Effector memory CD4-positive, alpha-beta T cell (primary cell): ENCODE measurements at regions not wholly inside any gene's neighbourhood (a gene's known extent, or its start where the extent isn't known, plus 50 kb on each side); places are given as distances from the start of the nearest gene placed in this dataset.

ENCODE experiments used
- DNase-seq, 3 donors: peaks; one replicate each; pipeline ENCODE4 v3.0.0-alpha.2; 2020
- H3K27ac ChIP-seq: 2 replicates; pipeline ENCODE4 v1.7.0; 2013; ENCODE audit warnings: mild to moderate bottlenecking, low read length, moderate library complexity; ENCODE audit not compliant: insufficient read depth, poor library complexity, severe bottlenecking
- H3K27me3 ChIP-seq: replicated peaks from 2 replicates; pipeline ENCODE4 v1.7.0; 2013; ENCODE audit warnings: mild to moderate bottlenecking, low read length; ENCODE audit not compliant: insufficient read depth, control insufficient read depth, poor library complexity, severe bottlenecking
- H3K36me3 ChIP-seq: 2 replicates; pipeline ENCODE4 v1.7.0; 2013; ENCODE audit warnings: mild to moderate bottlenecking, low read length, moderate library complexity; ENCODE audit not compliant: control insufficient read depth, insufficient read depth
- H3K4me1 ChIP-seq: 2 replicates; pipeline ENCODE4 v1.7.0; 2013; ENCODE audit warnings: low read length, mild to moderate bottlenecking; ENCODE audit not compliant: control insufficient read depth, insufficient read depth, poor library complexity, severe bottlenecking
- H3K4me3 ChIP-seq: 2 replicates; pipeline ENCODE4 v1.7.0; 2013; ENCODE audit warnings: low read length, low read depth, mild to moderate bottlenecking; ENCODE audit not compliant: insufficient read depth, poor library complexity, severe bottlenecking
- H3K9me3 ChIP-seq: 2 replicates; pipeline ENCODE4 v1.7.0; 2013; ENCODE audit warnings: mild to moderate bottlenecking, low read length, moderate library complexity; ENCODE audit not compliant: control insufficient read depth

DNA sequence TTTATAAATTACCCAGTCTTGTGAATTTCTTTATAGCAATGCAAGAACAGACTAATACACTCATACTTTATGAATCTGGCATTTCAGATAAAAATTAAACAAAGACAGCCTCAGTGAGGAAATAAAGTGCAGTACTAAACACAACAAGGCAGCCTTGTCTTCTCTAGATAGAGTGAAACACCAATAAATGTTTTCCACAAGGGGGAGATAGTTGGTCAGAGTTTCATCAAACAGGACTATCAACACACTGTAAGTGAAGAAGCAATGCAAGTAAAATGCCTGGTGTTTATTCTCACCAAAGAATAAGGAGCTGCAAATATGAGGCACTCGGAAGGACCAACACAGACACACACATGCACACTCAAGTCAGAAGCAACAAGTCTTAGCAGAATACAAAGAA is 62.8 kb downstream of the FAM9B start:
- Histone ChIP-seq H3K4me1 (no peaks in the 10 kb centered on the region), H3K9me3 (no peaks in the 10 kb centered on the region), H3K27ac (no peak overlapping the region), H3K4me3 (no peak overlapping the region), H3K27me3 (no peaks in the 10 kb centered on the region), H3K36me3 (no peaks in the 10 kb centered on the region)
- no peak for DNase-seq

DNA sequence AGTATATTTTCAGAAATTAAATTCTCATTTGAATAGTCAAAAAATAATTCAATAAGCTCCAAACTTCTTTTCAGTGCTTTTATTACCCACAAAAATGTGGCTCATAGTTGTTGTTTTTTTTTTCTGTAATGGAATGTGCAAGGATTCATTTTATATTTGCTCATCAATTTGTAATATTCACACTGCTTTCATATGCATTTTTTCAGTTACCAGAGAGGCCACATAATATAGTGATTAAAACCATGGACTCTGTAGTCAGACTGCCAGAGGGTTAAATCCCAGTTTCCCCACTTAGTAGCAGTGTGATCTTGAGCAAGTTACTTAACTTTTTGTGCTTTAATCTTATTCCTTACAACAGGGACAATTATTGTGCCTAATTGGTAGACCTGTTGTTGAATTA is 64.5 kb downstream of the FAM9B start:
- H3K36me3 ChIP-seq: no peaks in the 10 kb centered on the region
- no peak for DNase-seq
- H3K27ac ChIP-seq: no peak overlapping the region
- no peaks in the 10 kb centered on the region for H3K4me1 ChIP-seq
- no peak overlapping the region for H3K4me3 ChIP-seq
- no peaks in the 10 kb centered on the region for H3K27me3 ChIP-seq
- no peaks in the 10 kb centered on the region for H3K9me3 ChIP-seq

DNA sequence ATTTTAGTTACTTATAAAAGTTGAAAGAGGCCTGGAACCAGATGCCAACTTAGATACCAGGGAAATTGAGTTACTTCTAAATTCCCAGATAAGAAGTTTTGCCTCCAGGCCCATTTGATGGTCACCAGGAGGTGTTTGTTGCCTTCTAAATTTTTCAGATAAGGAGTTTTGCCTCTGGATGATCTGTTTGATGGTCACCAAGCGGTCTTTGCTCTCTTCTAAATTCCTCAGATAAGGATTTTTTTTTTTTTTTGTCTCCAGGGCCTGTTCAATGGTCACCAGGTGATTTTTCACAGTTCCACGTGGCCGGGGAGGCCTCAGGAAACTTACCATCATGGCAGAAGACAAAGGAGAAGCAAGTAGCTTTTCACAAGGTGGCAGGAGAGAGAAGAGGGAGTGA is 66.5 kb downstream of the FAM9B start:
- no peak for DNase-seq
- Histone ChIP-seq H3K9me3 (no peaks in the 10 kb centered on the region), H3K4me3 (no peak overlapping the region), H3K4me1 (no peaks in the 10 kb centered on the region), H3K27me3 (no peaks in the 10 kb centered on the region), H3K36me3 (no peaks in the 10 kb centered on the region), H3K27ac (no peak overlapping the region)

DNA sequence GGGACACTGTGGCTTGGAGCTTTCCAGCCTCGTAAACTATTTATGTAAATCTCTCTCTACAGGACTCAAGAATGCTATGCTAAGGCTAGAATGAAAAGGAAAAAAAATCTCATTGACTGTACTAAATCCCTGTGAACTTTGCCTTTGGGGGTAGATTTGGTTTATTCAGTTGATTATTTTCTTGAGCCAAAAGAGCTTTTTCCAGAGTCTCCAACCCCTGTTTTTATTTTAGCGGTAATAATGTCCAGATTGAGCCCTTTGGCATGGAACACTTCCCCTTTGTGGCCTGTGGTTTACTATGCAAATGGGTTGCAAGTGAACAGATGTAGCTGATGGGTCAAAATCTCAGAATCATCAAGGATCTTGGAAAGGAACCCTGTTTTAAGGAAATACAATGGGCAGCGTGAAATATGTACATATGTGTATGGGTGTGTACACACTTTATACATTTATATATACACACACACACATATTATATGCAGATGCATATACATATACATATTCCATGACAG is 72.9 kb downstream of the FAM9B start:
- H3K27ac ChIP-seq: no peak overlapping the region
- H3K4me1 ChIP-seq: no peaks in the 10 kb centered on the region
- DNase-seq: no peak
- H3K4me3 ChIP-seq: no peak overlapping the region
- H3K36me3 ChIP-seq: no peaks in the 10 kb centered on the region
- H3K27me3 ChIP-seq: no peaks in the 10 kb centered on the region
- H3K9me3 ChIP-seq: no peaks in the 10 kb centered on the region

DNA sequence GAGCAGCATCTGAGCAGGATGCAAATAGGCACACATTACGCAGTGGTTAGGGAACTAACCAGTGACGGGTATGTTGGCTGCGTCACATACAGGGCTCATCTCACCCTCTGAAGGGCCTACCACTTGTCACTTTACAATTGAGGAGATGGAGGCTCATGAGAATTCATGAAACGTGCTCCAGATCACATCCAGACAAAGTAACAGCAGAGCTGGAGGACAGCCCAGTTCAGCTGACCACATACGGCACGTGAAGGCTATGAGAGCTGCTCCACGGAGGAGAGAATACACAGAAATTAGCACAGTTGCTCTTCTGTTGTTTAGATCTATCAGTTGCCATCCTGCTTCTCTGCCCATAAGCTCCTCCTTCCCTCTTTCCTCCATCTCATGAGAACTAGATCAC is 78.4 kb downstream of the FAM9B start:
- no peak overlapping the region for H3K4me3 ChIP-seq

DNA sequence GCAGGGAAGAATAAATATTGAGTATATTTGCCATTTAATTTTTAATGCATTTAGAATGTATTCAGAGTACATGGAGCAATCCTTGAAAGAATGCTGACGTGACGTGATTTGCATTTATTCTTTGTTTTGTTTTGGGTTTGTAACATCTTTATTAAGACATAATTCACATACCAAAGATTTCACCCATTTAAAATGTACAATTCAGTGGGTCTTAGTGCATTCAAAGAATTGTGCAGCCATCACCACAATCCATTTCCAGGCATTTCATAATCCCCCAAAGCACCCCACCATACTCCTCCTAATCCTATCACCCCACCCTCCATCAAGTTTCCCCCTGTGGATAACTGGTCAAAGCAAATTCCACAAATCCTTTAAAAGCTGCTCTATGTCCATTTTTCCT is 87.4 kb downstream of the FAM9B start:
- H3K4me3 ChIP-seq: no peak overlapping the region
- H3K4me1 ChIP-seq: no peaks in the 10 kb centered on the region
- H3K9me3 ChIP-seq: no peaks in the 10 kb centered on the region
- no peaks in the 10 kb centered on the region for H3K27me3 ChIP-seq
- no peak for DNase-seq
- H3K27ac ChIP-seq: no peak overlapping the region
- no peaks in the 10 kb centered on the region for H3K36me3 ChIP-seq

More for the DNA sequence above, 78.4 kb downstream of the FAM9B start:
- Histone ChIP-seq H3K4me1 (no peaks in the 10 kb centered on the region), H3K27ac (no peak overlapping the region), H3K36me3 (no peaks in the 10 kb centered on the region), H3K27me3 (no peaks in the 10 kb centered on the region), H3K9me3 (no peaks in the 10 kb centered on the region)
- DNase-seq: no peak

DNA sequence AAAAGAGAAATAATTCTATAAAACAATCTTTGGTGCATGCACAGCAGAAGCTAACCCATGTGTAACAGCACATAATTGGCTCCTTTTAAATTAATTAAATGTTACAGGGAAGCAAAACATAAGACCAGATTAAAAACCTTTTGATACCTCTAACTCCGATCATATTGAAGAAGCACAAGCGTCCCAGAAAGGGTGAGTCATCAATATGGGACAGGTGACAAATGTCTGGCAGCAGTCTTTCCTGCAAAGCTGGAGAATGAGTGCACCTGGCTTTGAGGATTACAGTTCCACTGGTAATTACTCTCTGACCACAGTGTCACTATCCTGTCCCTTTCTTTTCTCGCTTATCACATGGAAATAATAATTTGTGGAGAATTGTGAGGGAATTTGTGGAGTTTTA is 94.6 kb downstream of the FAM9B start:
- Histone ChIP-seq H3K4me3 (no peak overlapping the region), H3K27me3 (no peaks in the 10 kb centered on the region), H3K27ac (no peak overlapping the region), H3K9me3 (no peaks in the 10 kb centered on the region), H3K4me1 (no peaks in the 10 kb centered on the region), H3K36me3 (no peaks in the 10 kb centered on the region)
- no peak for DNase-seq

DNA sequence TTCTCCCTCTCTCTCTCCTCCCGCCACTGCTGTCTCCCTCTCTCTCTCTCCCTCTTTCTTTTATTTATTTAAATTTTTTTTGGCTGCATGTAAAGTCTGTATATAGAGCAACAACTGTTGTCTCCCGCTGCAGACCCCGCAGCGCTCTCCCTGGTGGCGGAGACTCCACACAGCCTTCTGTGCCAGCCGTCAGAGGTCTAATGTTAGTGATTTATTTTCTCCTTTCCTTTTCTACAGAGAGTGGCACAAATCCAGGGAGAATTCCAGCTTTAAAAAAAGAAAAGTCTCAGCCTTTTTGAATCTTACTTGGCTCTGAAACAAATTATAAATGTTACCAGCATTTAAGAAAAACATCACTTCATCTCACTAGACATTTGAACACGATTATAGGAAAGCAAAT is 106.2 kb downstream of the FAM9B start:
- no peak overlapping the region for H3K4me3 ChIP-seq
- DNase-seq: no peak
- H3K27me3 ChIP-seq: no peaks in the 10 kb centered on the region
- no peaks in the 10 kb centered on the region for H3K4me1 ChIP-seq
- no peaks in the 10 kb centered on the region for H3K9me3 ChIP-seq
- H3K27ac ChIP-seq: no peak overlapping the region
- H3K36me3 ChIP-seq: no peaks in the 10 kb centered on the region

DNA sequence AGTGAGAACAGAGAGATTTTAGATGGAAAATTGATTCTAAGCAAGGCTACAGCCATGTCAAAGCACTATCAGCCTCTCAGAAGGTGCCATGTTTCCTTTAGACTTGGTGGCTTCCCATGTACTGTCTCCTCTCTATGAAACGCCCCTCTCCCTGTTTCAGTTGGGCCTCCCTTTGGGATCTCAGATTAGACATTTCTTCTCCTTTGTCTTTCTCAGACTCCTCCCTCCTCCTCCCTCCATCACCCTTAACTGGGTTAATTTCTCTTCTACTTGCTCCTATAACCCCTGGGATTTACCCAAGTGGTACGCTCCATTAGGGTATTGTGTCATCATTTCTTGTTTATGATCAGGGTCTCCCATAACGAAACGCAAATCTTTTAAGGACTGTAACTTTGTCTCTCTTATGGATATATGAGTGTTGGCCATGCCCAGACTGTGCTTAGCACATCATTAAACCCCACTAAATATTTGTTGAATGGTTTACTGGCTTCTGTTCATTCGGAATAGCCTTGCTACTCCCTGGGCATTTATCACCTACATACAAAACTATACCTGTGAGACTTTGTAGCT is 106.8 kb downstream of the FAM9B start:
- Histone ChIP-seq H3K27me3 (no peaks in the 10 kb centered on the region), H3K4me3 (no peak overlapping the region), H3K9me3 (no peaks in the 10 kb centered on the region), H3K27ac (no peak overlapping the region), H3K4me1 (no peaks in the 10 kb centered on the region), H3K36me3 (no peaks in the 10 kb centered on the region)
- no peak for DNase-seq

DNA sequence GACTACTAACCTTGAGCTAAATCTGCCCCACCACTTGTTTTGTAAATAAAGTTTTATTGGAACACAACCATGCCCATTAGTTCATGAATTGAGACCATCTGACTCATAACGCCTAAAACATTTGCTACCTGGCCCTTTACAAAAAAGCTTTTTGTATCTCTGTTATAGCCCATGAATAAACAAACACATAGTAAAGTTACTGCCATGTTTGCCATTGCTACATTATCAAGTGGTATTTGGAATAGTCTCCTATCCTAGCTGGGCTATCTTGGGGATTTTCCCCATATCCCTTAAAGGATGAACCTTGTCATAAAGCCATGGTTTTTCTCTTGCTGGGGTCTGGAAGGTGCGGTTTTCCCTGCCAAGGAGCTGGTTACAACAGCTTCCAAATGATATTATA is 112.3 kb downstream of the FAM9B start:
- Histone ChIP-seq H3K9me3 (no peaks in the 10 kb centered on the region), H3K27ac (no peak overlapping the region), H3K4me3 (no peak overlapping the region), H3K36me3 (no peaks in the 10 kb centered on the region), H3K27me3 (no peaks in the 10 kb centered on the region), H3K4me1 (no peaks in the 10 kb centered on the region)
- no peak for DNase-seq
